ELR (cell line): ENCODE measurements at regions not wholly inside any gene's neighbourhood (a gene's known extent, or its start where the extent isn't known, plus 50 kb on each side); places are given as distances from the start of the nearest gene placed in this dataset.

Experiments
- DNase-seq: peaks from one replicate; pipeline ENCODE4 v3.0.0-alpha.2; 2015; ENCODE audit warnings: low read depth

- no peak for DNase-seq
These were observed 64.5 kb downstream of the C9orf152 start for GRCh38 chr9:110143485-110143884.

- DNase-seq, result no peak
These were observed 63.9 kb downstream of the C9orf152 start for GRCh38 chr9:110143950-110144545.

GRCh38 chr9:110146373-110146772 lies 61.6 kb downstream of the C9orf152 start:
- DNase-seq, result no peak

GRCh38 chr9:110148384-110148783 lies 59.6 kb downstream of the C9orf152 start:
- no peak for DNase-seq

- DNase-seq, result no peak
These were observed 59.1 kb downstream of the C9orf152 start for GRCh38 chr9:110148891-110149290.
